CD4-positive, alpha-beta T cell (primary cell): ENCODE measurements at regions not wholly inside any gene's neighbourhood (a gene's known extent, or its start where the extent isn't known, plus 50 kb on each side); places are given as distances from the start of the nearest gene placed in this dataset.
A peak's percentile ranks its signal among the peaks of the same experiment; 100 is the strongest.

Experiments used
- ATAC-seq: fragments of 200-7000 bp; cut with Tn5 transposase; one replicate; pipeline ENCODE4 v1.10.0; 2022; ENCODE audit warnings: mild to moderate bottlenecking; ENCODE audit not compliant: poor library complexity
- CTCF ChIA-PET: fragments of 350-600 bp; sonication (Branson Sonifier 250); formaldehyde crosslinking; loops from one replicate; lab custom pipeline; 2021; ENCODE audit warnings: antibody characterized with exemption, inconsistent platforms; lab: Charles Lee
- POLR2A ChIA-PET: fragments of 350-600 bp; sonication (Branson Sonifier 250); formaldehyde crosslinking; loops from one replicate; lab custom pipeline; 2021; ENCODE audit warnings: antibody characterized with exemption, inconsistent platforms; lab: Charles Lee
- DNase-seq, 14 experiments: peaks; one replicate each; pipeline ENCODE4 v3.0.0-alpha.2; 2013 to 2020; ENCODE audit warnings: mixed read lengths in 2 of 14
- H3K27ac ChIP-seq, 2 donors: one replicate each; pipeline versions ENCODE4 v1.5.1 to v1.7.0; 2013; ENCODE audit warnings: low read length in 2 of 2, low read depth in 1 of 2, mild to moderate bottlenecking in 1 of 2
- H3K27me3 ChIP-seq, 2 experiments: 1 replicate in 1 of 2; 2 replicates in 1 of 2; pipeline versions ENCODE4 v1.6.1 to v1.7.0; 2013; ENCODE audit warnings: low read length in 2 of 2, control low read depth in 1 of 2, mild to moderate bottlenecking in 1 of 2, moderate library complexity in 1 of 2; ENCODE audit not compliant: insufficient read depth in 2 of 2, control insufficient read depth in 1 of 2
- H3K36me3 ChIP-seq: one replicate; pipeline ENCODE4 v1.6.1; 2013; ENCODE audit warnings: low read length, control low read depth; ENCODE audit not compliant: insufficient read depth
- H3K4me1 ChIP-seq: one replicate; pipeline ENCODE4 v1.6.1; 2013; ENCODE audit warnings: low read length, control low read depth; ENCODE audit not compliant: insufficient read depth
- H3K4me3 ChIP-seq: one replicate; pipeline ENCODE4 v1.5.1; 2013; ENCODE audit warnings: mild to moderate bottlenecking, low read length, moderate library complexity
- H3K9me3 ChIP-seq, 2 experiments: 1 replicate in 1 of 2; 2 replicates in 1 of 2; pipeline versions ENCODE4 v1.6.1 to v1.7.0; 2013; ENCODE audit warnings: low read length in 2 of 2, mild to moderate bottlenecking in 2 of 2, control low read depth in 1 of 2, moderate library complexity in 1 of 2; ENCODE audit not compliant: control insufficient read depth in 1 of 2, insufficient read depth in 1 of 2
- H3K27ac Mint-ChIP-seq: one replicate; pipeline ENCODE4 v1.8.0; 2020; ENCODE audit warnings: mixed read lengths
- H3K27me3 Mint-ChIP-seq: one replicate; pipeline ENCODE4 v1.8.0; 2021; ENCODE audit warnings: mixed read lengths
- H3K36me3 Mint-ChIP-seq: one replicate; pipeline ENCODE4 v1.8.0; 2021; ENCODE audit warnings: low read depth, mixed read lengths
- H3K4me1 Mint-ChIP-seq: one replicate; pipeline ENCODE4 v1.8.0; 2021; ENCODE audit warnings: low read depth, mixed read lengths
- H3K4me3 Mint-ChIP-seq: one replicate; pipeline ENCODE4 v1.8.0; 2020; ENCODE audit warnings: mild to moderate bottlenecking, mixed read lengths
- H3K9me3 Mint-ChIP-seq: one replicate; pipeline ENCODE4 v1.8.0; 2020; ENCODE audit warnings: mixed read lengths
- intact Hi-C, 2 experiments: fragments of 100-400 bp; cut with DNase I in 1 of 2; cut with micrococcal nuclease in 1 of 2; formaldehyde crosslinking; loops; one replicate each; pipeline versions ENCODE4 v1.15.1 to v1.9.0; 2023 to 2025; cut with DNase I, micrococcal nuclease
- TF ChIP-seq, protein P1 (sequence below): fragments of 200-600 bp; IDR thresholded peaks from one replicate; pipeline ENCODE4 v1.8.0; 2022; ENCODE audit warnings: antibody characterized with exemption, mild to moderate bottlenecking

DNA sequence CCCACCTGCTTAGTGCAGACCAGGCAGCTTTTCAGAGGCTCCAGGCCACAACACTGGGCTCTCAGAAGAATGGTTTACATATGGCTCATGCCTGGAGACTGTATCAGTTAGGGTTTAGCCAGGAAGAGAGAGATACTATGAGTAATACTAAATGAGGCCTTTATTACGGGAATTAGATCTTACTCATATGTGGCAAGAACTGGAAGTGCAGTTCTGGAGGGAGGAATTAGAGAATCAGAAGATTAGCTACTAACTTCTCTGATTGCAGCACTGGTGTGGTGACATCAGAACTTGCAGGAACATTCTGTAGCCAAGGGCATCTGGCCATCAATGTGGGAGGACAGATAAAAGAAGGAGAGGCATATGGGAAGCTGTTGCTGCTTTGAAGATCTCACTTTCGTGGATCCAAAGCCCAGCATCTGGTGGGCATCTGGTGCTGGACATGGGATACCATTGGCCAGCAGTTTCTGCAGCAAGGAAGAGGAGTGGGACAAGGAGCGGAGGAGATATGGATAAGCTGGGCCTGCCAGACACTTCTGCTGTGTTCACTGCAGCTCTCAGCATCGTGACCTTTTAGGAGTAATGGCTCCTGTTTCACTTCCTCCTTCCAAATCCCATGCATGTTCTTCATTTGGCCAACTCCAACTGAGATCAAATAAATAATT lies 248.5 kb downstream of the BTBD3 start:
- Mint-ChIP-seq H3K27me3 (no peaks in the 10 kb centered on the region), H3K36me3 (no peaks in the 10 kb centered on the region), H3K4me1 (no peaks in the 10 kb centered on the region), H3K27ac (no peak overlapping the region), H3K9me3 (peaks cover 19% of the 10 kb centered on the region), H3K4me3 (no peak overlapping the region)
- H3K4me3 ChIP-seq = no peak overlapping the region
- no peaks in the 10 kb centered on the region for H3K36me3 ChIP-seq
- POLR2A ChIA-PET = no interaction called here
- intact Hi-C loops = no loop called here
- CTCF ChIA-PET = no interaction called here
- ATAC-seq (no peak), DNase-seq (peak in 1 of 14 experiments; percentile 2)
- H3K27me3 ChIP-seq = no peaks in the 10 kb centered on the region
- no peaks in the 10 kb centered on the region for H3K4me1 ChIP-seq
- H3K9me3 ChIP-seq = no peaks in the 10 kb centered on the region
- no peak overlapping the region for H3K27ac ChIP-seq
- TF ChIP-seq, protein P1, sequence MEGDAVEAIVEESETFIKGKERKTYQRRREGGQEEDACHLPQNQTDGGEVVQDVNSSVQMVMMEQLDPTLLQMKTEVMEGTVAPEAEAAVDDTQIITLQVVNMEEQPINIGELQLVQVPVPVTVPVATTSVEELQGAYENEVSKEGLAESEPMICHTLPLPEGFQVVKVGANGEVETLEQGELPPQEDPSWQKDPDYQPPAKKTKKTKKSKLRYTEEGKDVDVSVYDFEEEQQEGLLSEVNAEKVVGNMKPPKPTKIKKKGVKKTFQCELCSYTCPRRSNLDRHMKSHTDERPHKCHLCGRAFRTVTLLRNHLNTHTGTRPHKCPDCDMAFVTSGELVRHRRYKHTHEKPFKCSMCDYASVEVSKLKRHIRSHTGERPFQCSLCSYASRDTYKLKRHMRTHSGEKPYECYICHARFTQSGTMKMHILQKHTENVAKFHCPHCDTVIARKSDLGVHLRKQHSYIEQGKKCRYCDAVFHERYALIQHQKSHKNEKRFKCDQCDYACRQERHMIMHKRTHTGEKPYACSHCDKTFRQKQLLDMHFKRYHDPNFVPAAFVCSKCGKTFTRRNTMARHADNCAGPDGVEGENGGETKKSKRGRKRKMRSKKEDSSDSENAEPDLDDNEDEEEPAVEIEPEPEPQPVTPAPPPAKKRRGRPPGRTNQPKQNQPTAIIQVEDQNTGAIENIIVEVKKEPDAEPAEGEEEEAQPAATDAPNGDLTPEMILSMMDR = no peak

DNA sequence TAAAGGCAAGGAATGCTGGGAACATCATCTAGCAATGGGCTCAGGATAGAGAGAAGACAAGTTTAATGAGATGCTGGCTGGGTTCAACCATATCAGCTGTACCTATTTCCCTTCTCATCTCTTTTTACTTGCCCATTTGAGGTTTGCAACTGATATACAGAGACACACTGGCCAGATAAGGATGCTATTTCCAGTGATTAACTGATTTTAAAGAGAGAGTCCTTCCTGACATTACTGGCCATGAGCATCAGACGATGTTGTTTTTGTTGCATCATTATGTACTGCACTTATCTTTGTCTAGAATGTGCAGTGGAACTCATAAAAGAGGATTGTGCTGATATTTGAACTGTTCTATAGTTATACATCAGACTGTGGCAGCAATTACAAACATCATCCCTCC lies 252.7 kb downstream of the BTBD3 start:
- no peaks in the 10 kb centered on the region for H3K36me3 ChIP-seq
- Mint-ChIP-seq H3K27ac (no peak overlapping the region), H3K9me3 (peaks cover 26% of the 10 kb centered on the region), H3K4me1 (no peaks in the 10 kb centered on the region), H3K4me3 (no peak overlapping the region), H3K36me3 (no peaks in the 10 kb centered on the region), H3K27me3 (no peaks in the 10 kb centered on the region)
- ChIA-PET POLR2A (no interaction called here), CTCF (no interaction called here)
- no peak overlapping the region for H3K27ac ChIP-seq
- H3K27me3 ChIP-seq = no peaks in the 10 kb centered on the region
- H3K4me3 ChIP-seq = no peak overlapping the region
- no peak for DNase-seq
- no peaks in the 10 kb centered on the region for H3K4me1 ChIP-seq
- intact Hi-C loops = no loop called here
- no peak for ATAC-seq
- no peaks in the 10 kb centered on the region for H3K9me3 ChIP-seq
- TF ChIP-seq, protein P1 = no peak

DNA sequence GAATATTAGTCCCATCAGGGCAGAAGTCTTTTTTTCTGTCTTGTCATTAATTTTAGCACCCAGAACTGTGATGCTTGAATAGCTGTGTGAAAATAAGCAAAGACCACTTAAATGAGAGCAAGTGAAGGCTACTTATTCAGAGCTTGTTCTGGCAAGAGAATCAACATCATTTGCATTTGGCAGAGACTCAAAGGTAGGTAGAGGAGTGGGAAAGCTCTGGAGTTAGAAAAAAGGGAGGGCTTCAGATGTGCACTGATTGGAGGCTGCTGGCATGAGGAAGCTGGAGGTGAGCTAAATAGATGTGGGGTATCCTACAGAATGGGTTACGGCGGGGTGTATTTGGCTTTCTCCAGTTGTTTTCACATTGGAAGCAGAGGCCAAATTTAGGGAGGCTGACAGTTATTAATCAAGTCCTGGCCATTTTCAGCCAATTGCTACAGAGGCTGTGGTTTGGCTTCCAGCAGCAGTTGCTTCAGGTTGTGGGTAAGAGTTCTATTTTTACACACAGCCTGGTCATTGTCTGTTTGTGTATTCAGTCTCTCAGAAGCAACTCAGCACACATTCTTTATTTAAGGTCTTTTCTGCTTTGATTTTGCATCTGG lies 254.3 kb downstream of the BTBD3 start:
- H3K9me3 Mint-ChIP-seq = peaks cover 27% of the 10 kb centered on the region
- intact Hi-C loops = no loop called here
- Histone ChIP-seq H3K36me3 (no peaks in the 10 kb centered on the region), H3K4me1 (no peaks in the 10 kb centered on the region), H3K27me3 (no peaks in the 10 kb centered on the region), H3K27ac (no peak overlapping the region), H3K9me3 (no peaks in the 10 kb centered on the region), H3K4me3 (no peak overlapping the region)
- DNase-seq = no peak
- ATAC-seq = no peak
- no peaks in the 10 kb centered on the region for H3K4me1 Mint-ChIP-seq
- POLR2A ChIA-PET = no interaction called here
- no peak overlapping the region for H3K27ac Mint-ChIP-seq
- H3K4me3 Mint-ChIP-seq = no peak overlapping the region
- H3K27me3 Mint-ChIP-seq = no peaks in the 10 kb centered on the region
- H3K36me3 Mint-ChIP-seq = no peaks in the 10 kb centered on the region
- CTCF ChIA-PET = no interaction called here
- TF ChIP-seq, protein P1 = no peak
